HepG2 (cell line): ENCODE measurements at regions not wholly inside any gene's neighbourhood (a gene's known extent, or its start where the extent isn't known, plus 50 kb on each side); places are given as distances from the start of the nearest gene placed in this dataset.

Experiments
- ATAC-seq: fragments of 200-7000 bp; cut with Tn5 transposase; 3 replicates; pipeline ENCODE4 v1.9.1; 2020; ENCODE audit warnings: mild to moderate bottlenecking, moderate library complexity
- BruUV-seq: library from RNA; stranded (reverse); fragments of 400-500 nt; replicated peaks from 2 replicates; lab custom pipeline; 2021; lab: Mats Ljungman, UMichigan
- CTCF ChIA-PET: fragments of 300-600 bp; formaldehyde crosslinking; extraction: SDS; loops from one replicate; lab custom pipeline; 2021; ENCODE audit warnings: low total read pairs, inconsistent platforms, low intra/inter-chr PET ratio; lab: Yijun Ruan, JAX
- POLR2A ChIA-PET: fragments of 350-600 bp; sonication (Branson Sonifier 250); formaldehyde crosslinking; loops from one replicate; lab custom pipeline; 2020; ENCODE audit warnings: antibody characterized with exemption, inconsistent platforms; lab: Yijun Ruan, JAX
- DNase-seq: peaks from one replicate; pipeline ENCODE4 v3.0.0-alpha.2; 2015; ENCODE audit warnings: low spot score
- FAIRE-seq: peaks from 3 replicates; lab custom pipeline; 2011; peaks lifted over from hg19 to GRCh38; lab: Jason Lieb, UNC
- H2AFZ ChIP-seq: one replicate; pipeline ENCODE4 v1.6.1; 2011; ENCODE audit warnings: low read length, inconsistent platforms
- H3K27ac ChIP-seq: fragments of 300-600 bp; 3 replicates; pipeline ENCODE4 v1.8.0; 2011; ENCODE audit warnings: mixed run types, mild to moderate bottlenecking, mixed read lengths, low read length, inconsistent platforms; ENCODE audit not compliant: insufficient read depth; ENCODE audit errors: extremely low read length
- H3K27me3 ChIP-seq, 2 experiments: fragments of 200-600 bp in 1 of 2; 2 replicates in 1 of 2; 3 replicates in 1 of 2; pipeline versions ENCODE4 v1.6.0 to v1.8.0; 2011; ENCODE audit warnings: low read length in 2 of 2, mild to moderate bottlenecking in 2 of 2, moderate library complexity in 2 of 2, inconsistent platforms in 1 of 2; ENCODE audit not compliant: insufficient read depth in 2 of 2, control insufficient read depth in 1 of 2
- H3K36me3 ChIP-seq, 2 experiments: fragments of 200-600 bp in 1 of 2; replicated peaks in 1 of 2; 2 replicates in 1 of 2; 3 replicates in 1 of 2; pipeline versions ENCODE4 v1.5.1 to v1.8.0; 2011; ENCODE audit warnings: low read length in 2 of 2, inconsistent platforms in 1 of 2; ENCODE audit not compliant: insufficient read depth in 2 of 2, control insufficient read depth in 1 of 2
- H3K4me1 ChIP-seq: 2 replicates; pipeline ENCODE4 v1.5.1; 2012; ENCODE audit warnings: low read length, inconsistent platforms; ENCODE audit not compliant: insufficient read depth
- H3K4me2 ChIP-seq: 2 replicates; pipeline ENCODE4 v1.6.0; 2011; ENCODE audit warnings: low read depth, low read length, inconsistent platforms
- H3K4me3 ChIP-seq, 3 experiments: fragments of 200-600 bp in 1 of 3; sonication (generic), shearing (Covaris generic) in 1 of 3; replicated peaks in 1 of 3; 2 replicates each; pipeline ENCODE4 v1.5.1; 2011 to 2016; ENCODE audit warnings: low read length in 3 of 3, inconsistent platforms in 2 of 3, low read depth in 2 of 3, mild to moderate bottlenecking in 2 of 3, control low read depth in 1 of 3, mixed read lengths in 1 of 3; ENCODE audit not compliant: insufficient read depth in 1 of 3
- H3K79me2 ChIP-seq: one replicate; pipeline ENCODE4 v1.6.1; 2011; ENCODE audit warnings: low read length, inconsistent platforms; ENCODE audit not compliant: insufficient read depth
- H3K9ac ChIP-seq: 2 replicates; pipeline ENCODE4 v1.6.0; 2011; ENCODE audit warnings: mild to moderate bottlenecking, low read depth, low read length, inconsistent platforms; ENCODE audit not compliant: insufficient read depth
- H3K9me3 ChIP-seq: 2 replicates; pipeline ENCODE4 v1.5.1; 2012; ENCODE audit warnings: mild to moderate bottlenecking, low read length
- H4K20me1 ChIP-seq: 2 replicates; pipeline ENCODE4 v1.6.0; 2011; ENCODE audit warnings: inconsistent platforms, mild to moderate bottlenecking, low read length, moderate library complexity; ENCODE audit not compliant: insufficient read depth
- ADNP ChIP-seq: sonication (generic); formaldehyde crosslinking; IDR thresholded peaks from 2 replicates; pipeline ENCODE4 v1.4.0; 2020; ENCODE audit warnings: missing genetic modification reagents
- ARID2 ChIP-seq: sonication (generic); formaldehyde crosslinking; IDR thresholded peaks from 2 replicates; pipeline ENCODE4 v1.8.1; 2022; ENCODE audit warnings: mild to moderate bottlenecking, missing genetic modification reagents, borderline replicate concordance
- FOSL2 ChIP-seq: sonication (generic); formaldehyde crosslinking; IDR thresholded peaks from 2 replicates; pipeline ENCODE4 v1.4.0; 2020; ENCODE audit warnings: missing genetic modification reagents
- HDAC2 ChIP-seq: sonication (generic); formaldehyde crosslinking; IDR thresholded peaks from 2 replicates; pipeline ENCODE4 v1.4.0; 2020; ENCODE audit warnings: missing genetic modification reagents
- JUNB ChIP-seq: sonication (generic); formaldehyde crosslinking; IDR thresholded peaks from 2 replicates; pipeline ENCODE4 v1.8.0; 2022; ENCODE audit warnings: missing genetic modification reagents, mild to moderate bottlenecking, borderline replicate concordance
- KDM6A ChIP-seq: IDR thresholded peaks from 2 replicates; pipeline ENCODE4 v1.6.1; 2016; ENCODE audit warnings: low read depth
- KMT2B ChIP-seq: IDR thresholded peaks from 2 replicates; pipeline ENCODE4 v1.6.1; 2016; ENCODE audit warnings: missing genetic modification reagents, missing compliant biosample characterization
- MIXL1 ChIP-seq: IDR thresholded peaks from 2 replicates; pipeline ENCODE4 v1.6.1; 2016
- MTF1 ChIP-seq: sonication (generic); formaldehyde crosslinking; IDR thresholded peaks from 2 replicates; pipeline ENCODE4 v1.5.0; 2020; ENCODE audit warnings: missing genetic modification reagents
- POLR2AphosphoS5 ChIP-seq: IDR thresholded peaks from 2 replicates; pipeline ENCODE4 v1.6.1; 2012; ENCODE audit warnings: low read depth, low read length
- RBM39 ChIP-seq: fragments of 200-400 bp; formaldehyde crosslinking; IDR thresholded peaks from one replicate; pipeline ENCODE4 v1.6.1; 2018; ENCODE audit warnings: antibody characterized with exemption, mild to moderate bottlenecking, low read depth, low read length; ENCODE audit not compliant: poor library complexity, severe bottlenecking
- RFX1 ChIP-seq: fragments of 450-650 bp; IDR thresholded peaks from 2 replicates; pipeline ENCODE4 v1.6.1; 2017
- SRSF1 ChIP-seq: fragments of 200-400 bp; formaldehyde crosslinking; optimal IDR thresholded peaks from 2 replicates; pipeline ENCODE3; 2017; ENCODE audit warnings: mild to moderate bottlenecking, low read depth, low read length, moderate library complexity
- ZNF253 ChIP-seq: sonication (generic); formaldehyde crosslinking; IDR thresholded peaks from 2 replicates; pipeline ENCODE4 v1.8.0; 2022; ENCODE audit warnings: mild to moderate bottlenecking, missing genetic modification reagents, borderline replicate concordance
- ZNF282 ChIP-seq: fragments of 450-650 bp; IDR thresholded peaks from 2 replicates; pipeline ENCODE4 v1.6.1; 2018; ENCODE audit not compliant: partially characterized antibody
- ZNF326 ChIP-seq: sonication (generic); formaldehyde crosslinking; IDR thresholded peaks from 2 replicates; pipeline ENCODE4 v1.4.0; 2020; ENCODE audit warnings: missing genetic modification reagents, borderline replicate concordance
- ZNF367 ChIP-seq: sonication (generic); formaldehyde crosslinking; IDR thresholded peaks from 2 replicates; pipeline ENCODE4 v1.4.0; 2020; ENCODE audit warnings: missing genetic modification reagents, borderline replicate concordance
- ZNF468 ChIP-seq: sonication (generic); formaldehyde crosslinking; IDR thresholded peaks from 2 replicates; pipeline ENCODE4 v1.8.0; 2022; ENCODE audit warnings: mild to moderate bottlenecking, moderate library complexity, missing genetic modification reagents
- ZNF569 ChIP-seq: sonication (generic); formaldehyde crosslinking; IDR thresholded peaks from 2 replicates; pipeline ENCODE4 v1.5.0; 2020; ENCODE audit warnings: mild to moderate bottlenecking, missing genetic modification reagents, moderate library complexity, borderline replicate concordance
- ZNF629 ChIP-seq: sonication (generic); formaldehyde crosslinking; conservative IDR thresholded peaks from 2 replicates; pipeline ENCODE4 v1.5.0; 2020; ENCODE audit warnings: missing genetic modification reagents
- ZNF773 ChIP-seq: sonication (generic); formaldehyde crosslinking; IDR thresholded peaks from 2 replicates; pipeline ENCODE4 v1.4.0; 2020; ENCODE audit warnings: missing genetic modification reagents, borderline replicate concordance
- ZNF850 ChIP-seq: sonication (generic); formaldehyde crosslinking; conservative IDR thresholded peaks from 2 replicates; pipeline ENCODE4 v1.9.0; 2021; ENCODE audit warnings: mild to moderate bottlenecking, missing genetic modification reagents
- ZSCAN22 ChIP-seq: sonication (generic); formaldehyde crosslinking; IDR thresholded peaks from 2 replicates; pipeline ENCODE4 v1.4.0; 2020; ENCODE audit warnings: mild to moderate bottlenecking, missing genetic modification reagents
- WGBS: methylation state at CpG from one replicate; pipeline ENCODE4 v1.1.6; 2017; ENCODE audit warnings: low lambda C conversion rate; 5-methylcytosine and 5-hydroxymethylcytosine counted together
- in situ Hi-C: cut with HindIII; loops from 2 replicates; pipeline ENCODE4 v1.10.0; 2017; ENCODE audit warnings: low pct_unique_long_range_greater_than_20kb; ENCODE audit not compliant: extremely low pct_ligation_motif_present
- intact Hi-C: fragments of 100-400 bp; cut with micrococcal nuclease; formaldehyde crosslinking; loops from one replicate; pipeline ENCODE4 v1.10.0; 2022; ENCODE audit not compliant: unreplicated experiment
- TF ChIP-seq, protein P1 (sequence below): sonication (generic); formaldehyde crosslinking; conservative IDR thresholded peaks from 2 replicates; pipeline ENCODE4 v1.5.0; 2020; ENCODE audit warnings: missing genetic modification reagents

DNA sequence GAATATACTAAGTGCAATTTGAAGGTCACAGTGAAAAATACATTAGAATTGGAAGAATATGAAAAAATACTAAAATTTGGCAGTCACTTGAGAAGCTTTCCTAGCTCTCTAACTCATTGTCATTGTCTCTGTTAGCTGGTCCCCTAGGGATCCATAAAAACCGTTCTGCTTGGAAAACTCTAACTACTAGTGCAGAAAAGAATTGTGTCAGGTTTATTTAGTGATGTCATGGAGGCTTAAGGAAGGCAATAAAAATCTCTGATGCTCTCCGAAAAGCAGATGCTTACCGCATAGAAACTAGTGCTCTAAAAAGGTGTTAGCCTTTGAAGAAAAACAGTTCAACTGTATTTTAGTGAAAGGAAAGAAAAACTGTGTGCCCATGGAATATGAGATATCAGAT lies 150.1 kb upstream of the DLGAP1 start:
- no peak overlapping the region for H3K4me3 ChIP-seq
- H3K36me3 ChIP-seq = no peaks in the 10 kb centered on the region
- no peaks in the 10 kb centered on the region for H3K4me1 ChIP-seq
- ChIA-PET POLR2A (no interaction called here), CTCF (no interaction called here)
- TF ChIP-seq ZNF850 (CRISPR knock-in tag) (no peak), POLR2AphosphoS5 (no peak), KMT2B (CRISPR knock-in tag) (no peak), ZNF282 (no peak), ZNF326 (CRISPR knock-in tag) (no peak), ZNF569 (CRISPR knock-in tag) (no peak), ADNP (no peak), MTF1 (CRISPR knock-in tag) (no peak), ZNF629 (CRISPR knock-in tag) (no peak), ZNF773 (CRISPR knock-in tag) (no peak), ZNF468 (CRISPR knock-in tag) (no peak)
- DNase-seq = no peak
- no peaks in the 10 kb centered on the region for H3K79me2 ChIP-seq
- WGBS = 6% methylated on average over 3 of the region's 3 CpGs
- H2AFZ ChIP-seq = no peak overlapping the region
- H3K9ac ChIP-seq = no peak overlapping the region
- H3K27me3 ChIP-seq = no peaks in the 10 kb centered on the region
- FAIRE-seq = no peak
- H3K9me3 ChIP-seq = no peaks in the 10 kb centered on the region
- no peak for ATAC-seq
- no peak overlapping the region for H3K27ac ChIP-seq
- H3K4me2 ChIP-seq = no peak overlapping the region
- intact Hi-C loops (no loop called here), in situ Hi-C loops (no loop called here)
- H4K20me1 ChIP-seq = no peaks in the 10 kb centered on the region
- no TSS peak for BruUV-seq

DNA sequence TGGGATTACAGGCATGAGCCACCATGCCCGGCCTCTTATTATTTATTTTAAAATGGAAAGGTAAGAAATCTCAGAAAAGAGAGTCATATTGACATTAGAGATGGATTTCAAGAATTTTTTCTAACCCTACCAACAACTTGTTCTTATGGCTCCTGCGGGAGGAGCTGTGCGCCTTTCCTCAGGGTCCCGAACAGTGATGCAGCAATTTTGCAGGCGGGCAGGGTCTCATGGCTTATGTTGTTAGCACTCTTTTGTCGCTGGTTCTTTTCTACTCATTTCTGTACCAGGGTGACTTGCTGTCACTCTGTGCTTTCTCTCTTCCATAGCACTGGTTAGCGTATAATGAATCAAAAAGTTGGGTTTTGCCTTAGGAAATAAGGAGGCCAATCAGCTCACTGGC lies 148.8 kb upstream of the DLGAP1 start:
- Histone ChIP-seq H4K20me1 (no peaks in the 10 kb centered on the region), H3K9me3 (no peaks in the 10 kb centered on the region), H3K27ac (no peak overlapping the region), H2AFZ (no peak overlapping the region), H3K9ac (no peak overlapping the region), H3K4me3 (no peak overlapping the region), H3K4me2 (no peak overlapping the region), H3K79me2 (no peaks in the 10 kb centered on the region), H3K36me3 (no peaks in the 10 kb centered on the region), H3K27me3 (no peaks in the 10 kb centered on the region), H3K4me1 (no peaks in the 10 kb centered on the region)
- ATAC-seq = no peak
- in situ Hi-C loops = no loop called here
- POLR2A ChIA-PET = no interaction called here
- FAIRE-seq = no peak
- intact Hi-C loops = no loop called here
- WGBS = 45% methylated on average over 7 of the region's 7 CpGs
- no TSS peak for BruUV-seq
- CTCF ChIA-PET = no interaction called here
- DNase-seq = no peak
- TF ChIP-seq ZSCAN22 (CRISPR knock-in tag) (no peak), MIXL1 (CRISPR knock-in tag) (no peak), ARID2 (CRISPR knock-in tag) (no peak), JUNB (CRISPR knock-in tag) (no peak), SRSF1 (no peak), KDM6A (CRISPR knock-in tag) (no peak), RFX1 (no peak), HDAC2 (CRISPR knock-in tag) (no peak), ZNF367 (CRISPR knock-in tag) (no peak), RBM39 (no peak), ZNF253 (CRISPR knock-in tag) (no peak), FOSL2 (CRISPR knock-in tag) (no peak)
- TF ChIP-seq, protein P1, sequence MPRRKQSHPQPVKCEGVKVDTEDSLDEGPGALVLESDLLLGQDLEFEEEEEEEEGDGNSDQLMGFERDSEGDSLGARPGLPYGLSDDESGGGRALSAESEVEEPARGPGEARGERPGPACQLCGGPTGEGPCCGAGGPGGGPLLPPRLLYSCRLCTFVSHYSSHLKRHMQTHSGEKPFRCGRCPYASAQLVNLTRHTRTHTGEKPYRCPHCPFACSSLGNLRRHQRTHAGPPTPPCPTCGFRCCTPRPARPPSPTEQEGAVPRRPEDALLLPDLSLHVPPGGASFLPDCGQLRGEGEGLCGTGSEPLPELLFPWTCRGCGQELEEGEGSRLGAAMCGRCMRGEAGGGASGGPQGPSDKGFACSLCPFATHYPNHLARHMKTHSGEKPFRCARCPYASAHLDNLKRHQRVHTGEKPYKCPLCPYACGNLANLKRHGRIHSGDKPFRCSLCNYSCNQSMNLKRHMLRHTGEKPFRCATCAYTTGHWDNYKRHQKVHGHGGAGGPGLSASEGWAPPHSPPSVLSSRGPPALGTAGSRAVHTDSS (CRISPR knock-in tag) = no peak
